ENCODE measurements at regions not wholly inside any gene's neighbourhood (a gene's known extent, or its start where the extent isn't known, plus 50 kb on each side); places are given as distances from the start of the nearest gene placed in this dataset.

DNA sequence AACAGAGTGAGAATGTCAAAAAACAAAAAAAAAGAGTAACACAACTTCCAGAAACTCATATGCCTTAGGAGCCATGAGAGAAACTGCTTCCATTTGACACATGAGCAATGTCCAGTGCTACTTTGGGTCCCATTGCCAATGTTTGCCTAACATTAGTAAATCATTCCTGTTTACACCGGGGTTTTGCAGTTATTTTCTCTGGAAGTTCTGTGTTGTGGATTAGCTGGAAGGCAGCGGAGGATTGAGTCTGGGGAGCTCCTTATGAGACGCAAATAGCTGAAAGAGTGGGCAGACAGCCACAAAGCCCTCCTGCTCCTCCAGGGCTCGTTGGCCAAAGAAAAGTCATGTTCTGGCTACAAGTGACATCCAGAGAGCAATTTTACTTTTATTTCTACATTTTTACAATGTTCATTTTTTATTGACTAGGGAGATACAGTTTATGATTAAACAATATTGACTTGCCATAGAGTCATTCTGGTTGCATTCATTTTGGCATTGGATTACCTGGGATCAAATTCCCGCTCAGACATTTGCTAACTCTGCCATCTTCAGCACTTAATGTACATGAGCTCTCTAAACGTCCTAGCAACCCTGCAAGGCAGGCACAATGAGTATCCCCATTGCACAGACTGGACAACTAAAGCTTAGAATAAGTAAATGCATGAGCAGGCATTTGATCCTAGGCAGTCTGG lies 66.4 kb upstream of the GALNT2 start:
- TF ChIP-seq, protein P1, sequence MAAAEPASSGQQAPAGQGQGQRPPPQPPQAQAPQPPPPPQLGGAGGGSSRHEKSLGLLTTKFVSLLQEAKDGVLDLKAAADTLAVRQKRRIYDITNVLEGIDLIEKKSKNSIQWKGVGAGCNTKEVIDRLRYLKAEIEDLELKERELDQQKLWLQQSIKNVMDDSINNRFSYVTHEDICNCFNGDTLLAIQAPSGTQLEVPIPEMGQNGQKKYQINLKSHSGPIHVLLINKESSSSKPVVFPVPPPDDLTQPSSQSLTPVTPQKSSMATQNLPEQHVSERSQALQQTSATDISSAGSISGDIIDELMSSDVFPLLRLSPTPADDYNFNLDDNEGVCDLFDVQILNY (CRISPR knock-in tag; IDR thresholded peaks at IDR 0.05): no peak
- no peak for TF ChIP-seq ETV6 (CRISPR knock-in tag; IDR thresholded peaks at IDR 0.05)
- TF ChIP-seq CREB1 (CRISPR knock-in tag; IDR thresholded peaks at IDR 0.05): no peak
- no peak for TF ChIP-seq ZNF263 (CRISPR knock-in tag; IDR thresholded peaks at IDR 0.05; ENCODE audit: low read depth)
- no peak for TF ChIP-seq TEAD4 (CRISPR knock-in tag; IDR thresholded peaks at IDR 0.05)
